ENCODE measurements at regions not wholly inside any gene's neighbourhood (a gene's known extent, or its start where the extent isn't known, plus 50 kb on each side); places are given as distances from the start of the nearest gene placed in this dataset.

- no peak for TF ChIP-seq CTCF (IDR thresholded peaks at IDR 0.05; ENCODE audit: low read depth, low read length, missing input control)
- no peak for TF ChIP-seq ZBTB33 (IDR thresholded peaks at IDR 0.05)
- TF ChIP-seq GABPA (IDR thresholded peaks at IDR 0.05 in 1 of 2, conservative IDR thresholded peaks at IDR 0.05 in 1 of 2) = no peak
- no peak for TF ChIP-seq JUND (IDR thresholded peaks at IDR 0.05)
- TF ChIP-seq ATF3 (IDR thresholded peaks at IDR 0.05) = no peak
- TF ChIP-seq TAF1 (conservative IDR thresholded peaks at IDR 0.05) = no peak
- TF ChIP-seq EGR1 (IDR thresholded peaks at IDR 0.05; ENCODE audit: low read depth in 2 of 2) = no peak
- TF ChIP-seq NR2F2 (IDR thresholded peaks at IDR 0.05) = no peak
- no peak for TF ChIP-seq RAD21 (IDR thresholded peaks at IDR 0.05)
- no peak for TF ChIP-seq MAX (IDR thresholded peaks at IDR 0.05)
- TF ChIP-seq REST (IDR thresholded peaks at IDR 0.05) = no peak
- TF ChIP-seq YY1 (IDR thresholded peaks at IDR 0.05) = no peak
- no peak for TF ChIP-seq FOXA1 (IDR thresholded peaks at IDR 0.05)
Measured at GRCh38 chrX:53813670-53814440, 127.3 kb upstream of the HUWE1 start.
